Bone marrow (tissue), 2 donors: ENCODE measurements at regions not wholly inside any gene's neighbourhood (a gene's known extent, or its start where the extent isn't known, plus 50 kb on each side); places are given as distances from the start of the nearest gene placed in this dataset.
"Not testable (repeated sequence)": the region's sequence is repeated elsewhere in the genome, so short reads cannot be mapped to it uniquely, and the experiment has no call there.

Source experiments
- DNase-seq, 2 donors: peaks; one replicate each; lab custom pipeline; 2025; lab: John Stamatoyannopoulos, UW

- no peak for DNase-seq
Observed at GRCh38 chr3:80618295-80619256, 850.8 kb upstream of the ROBO1 start.

GRCh38 chr3:80612366-80612765 lies 844.6 kb upstream of the ROBO1 start:
- DNase-seq = no peak

- not testable (repeated sequence) for DNase-seq
Observed at GRCh38 chr3:80608072-80608471, 840.3 kb upstream of the ROBO1 start.

GRCh38 chr3:80606073-80606472 lies 838.3 kb upstream of the ROBO1 start:
- DNase-seq = no peak

GRCh38 chr3:80601479-80601878 lies 833.7 kb upstream of the ROBO1 start:
- no peak for DNase-seq

GRCh38 chr3:80592792-80593191 lies 825.0 kb upstream of the ROBO1 start:
- no peak for DNase-seq

- no peak for DNase-seq
Observed at GRCh38 chr3:80586338-80586737, 818.5 kb upstream of the ROBO1 start.

- DNase-seq = no peak
Observed at GRCh38 chr3:80580146-80580545, 812.3 kb upstream of the ROBO1 start.

- no peak for DNase-seq
Observed at GRCh38 chr3:80564391-80564790, 796.6 kb upstream of the ROBO1 start.

GRCh38 chr3:80559701-80560100 lies 791.9 kb upstream of the ROBO1 start:
- no peak for DNase-seq

GRCh38 chr3:80556763-80557162 lies 789.0 kb upstream of the ROBO1 start:
- DNase-seq = no peak

- DNase-seq = no peak
Observed at GRCh38 chr3:80554304-80554703, 786.5 kb upstream of the ROBO1 start.

GRCh38 chr3:80553211-80553610 lies 785.4 kb upstream of the ROBO1 start:
- DNase-seq = no peak

GRCh38 chr3:80550174-80550573 lies 782.4 kb upstream of the ROBO1 start:
- DNase-seq = no peak

- DNase-seq = no peak
Observed at GRCh38 chr3:80549173-80549572, 781.4 kb upstream of the ROBO1 start.

GRCh38 chr3:80543154-80543553 lies 775.4 kb upstream of the ROBO1 start:
- no peak for DNase-seq

- DNase-seq = no peak
Observed at GRCh38 chr3:80542456-80542855, 774.7 kb upstream of the ROBO1 start.

GRCh38 chr3:80537680-80538079 lies 769.9 kb upstream of the ROBO1 start:
- DNase-seq = no peak

GRCh38 chr3:80535286-80535685 lies 767.5 kb upstream of the ROBO1 start:
- no peak for DNase-seq

GRCh38 chr3:80533553-80533952 lies 765.8 kb upstream of the ROBO1 start:
- DNase-seq = no peak

- no peak for DNase-seq
Observed at GRCh38 chr3:80526153-80526552, 758.4 kb upstream of the ROBO1 start.

- no peak for DNase-seq
Observed at GRCh38 chr3:80521081-80521480, 753.3 kb upstream of the ROBO1 start.

GRCh38 chr3:80519436-80519835 lies 751.6 kb upstream of the ROBO1 start:
- DNase-seq = no peak

- no peak for DNase-seq
Observed at GRCh38 chr3:80496452-80496851, 728.7 kb upstream of the ROBO1 start.
